ENCODE measurements at regions not wholly inside any gene's neighbourhood (a gene's known extent, or its start where the extent isn't known, plus 50 kb on each side); places are given as distances from the start of the nearest gene placed in this dataset.

DNA sequence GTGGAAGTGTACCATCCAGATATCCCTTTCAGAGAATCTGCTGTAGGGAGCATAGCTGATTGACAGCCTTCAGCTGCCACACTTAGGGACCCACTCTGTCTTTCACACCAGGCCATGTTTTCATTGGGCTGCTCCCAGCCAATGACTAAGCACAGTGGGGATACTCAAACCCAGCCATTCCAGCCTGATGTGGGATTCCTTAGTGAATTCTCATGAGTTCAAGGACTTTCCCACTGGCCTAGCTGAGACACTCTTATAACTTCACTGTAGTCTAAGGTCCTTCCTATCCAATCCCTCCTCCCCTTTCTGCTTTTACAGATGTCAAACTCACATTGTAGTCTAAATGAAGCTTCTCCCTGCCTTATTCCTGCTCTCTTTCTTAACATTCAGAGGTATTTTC is 201.2 kb downstream of the PIK3C3 start:
- Histone ChIP-seq H3K9me3 (ENCODE audit: control insufficient read depth, insufficient read depth, low read depth, low read length) (no peaks in the 10 kb centered on the region), H3K9ac (ENCODE audit: insufficient read depth, low read length) (no peak overlapping the region), H3K27me3 (ENCODE audit: control insufficient read depth, insufficient read depth, low read length) (no peaks in the 10 kb centered on the region), H4K20me1 (ENCODE audit: control insufficient read depth, extremely low read depth, insufficient read depth, low read length) (no peaks in the 10 kb centered on the region), H3K4me3 (replicated peaks in 1 of 4; ENCODE audit: control extremely low read depth in 1 of 4, insufficient read depth in 1 of 4, low read depth in 3 of 4, low read length in 4 of 4) (no peak overlapping the region), H2AFZ (ENCODE audit: low read length) (no peak overlapping the region), H3K36me3 (ENCODE audit: control insufficient read depth, insufficient read depth, low read length) (no peaks in the 10 kb centered on the region), H3K4me2 (ENCODE audit: extremely low read depth, insufficient read depth, low read length) (no peak overlapping the region), H3K4me1 (ENCODE audit: control insufficient read depth, extremely low read depth, insufficient read depth, low read length) (no peaks in the 10 kb centered on the region), H3K79me2 (ENCODE audit: control insufficient read depth, insufficient read depth, low read length) (no peaks in the 10 kb centered on the region), H3K27ac (ENCODE audit: insufficient read depth, low read length) (no peak overlapping the region)
- peak in 1 of 2 donors; percentile 59 for DNase-seq (ENCODE audit: low read depth in 2 of 2)
- TF ChIP-seq CTCF (conservative IDR thresholded peaks at IDR 0.05 in 1 of 2, IDR thresholded peaks at IDR 0.05 in 1 of 2; ENCODE audit: low read depth in 1 of 2, low read length in 2 of 2) = no peak
- no peak for TF ChIP-seq EZH2 (IDR thresholded peaks at IDR 0.05; ENCODE audit: low read length, missing control alignments)

DNA sequence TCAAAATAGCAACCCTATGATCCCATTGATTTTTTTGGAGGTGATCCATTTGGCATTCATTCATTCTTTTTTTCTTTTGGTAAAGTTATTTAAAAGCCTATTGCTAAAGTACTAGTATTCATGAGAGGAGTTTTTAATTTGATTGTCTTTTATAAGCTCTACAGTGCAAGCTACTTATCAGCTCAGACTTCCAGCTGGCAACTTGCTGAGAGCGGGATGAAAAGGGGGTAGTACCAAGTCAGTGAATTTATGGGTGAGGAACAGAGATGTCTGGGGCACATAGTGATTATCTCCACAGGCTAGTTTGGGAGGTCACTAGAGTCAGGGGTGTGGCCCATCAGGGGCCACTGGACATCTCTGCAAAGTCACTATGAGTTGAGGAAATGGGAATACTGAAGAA is 202.4 kb downstream of the PIK3C3 start:
- DNase-seq (ENCODE audit: low read depth in 2 of 2) = peak in 1 of 2 donors; percentile 22
- Histone ChIP-seq H3K4me2 (ENCODE audit: extremely low read depth, insufficient read depth, low read length) (no peak overlapping the region), H3K27me3 (ENCODE audit: control insufficient read depth, insufficient read depth, low read length) (no peaks in the 10 kb centered on the region), H3K4me1 (ENCODE audit: control insufficient read depth, extremely low read depth, insufficient read depth, low read length) (no peaks in the 10 kb centered on the region), H2AFZ (ENCODE audit: low read length) (no peak overlapping the region), H3K4me3 (replicated peaks in 1 of 4; ENCODE audit: control extremely low read depth in 1 of 4, insufficient read depth in 1 of 4, low read depth in 3 of 4, low read length in 4 of 4) (no peak overlapping the region), H3K27ac (ENCODE audit: insufficient read depth, low read length) (no peak overlapping the region), H3K79me2 (ENCODE audit: control insufficient read depth, insufficient read depth, low read length) (no peaks in the 10 kb centered on the region), H3K36me3 (ENCODE audit: control insufficient read depth, insufficient read depth, low read length) (no peaks in the 10 kb centered on the region), H3K9ac (ENCODE audit: insufficient read depth, low read length) (no peak overlapping the region), H3K9me3 (ENCODE audit: control insufficient read depth, insufficient read depth, low read depth, low read length) (no peaks in the 10 kb centered on the region), H4K20me1 (ENCODE audit: control insufficient read depth, extremely low read depth, insufficient read depth, low read length) (no peaks in the 10 kb centered on the region)
- TF ChIP-seq CTCF (conservative IDR thresholded peaks at IDR 0.05 in 1 of 2, IDR thresholded peaks at IDR 0.05 in 1 of 2; ENCODE audit: low read depth in 1 of 2, low read length in 2 of 2) = no peak
- no peak for TF ChIP-seq EZH2 (IDR thresholded peaks at IDR 0.05; ENCODE audit: low read length, missing control alignments)

DNA sequence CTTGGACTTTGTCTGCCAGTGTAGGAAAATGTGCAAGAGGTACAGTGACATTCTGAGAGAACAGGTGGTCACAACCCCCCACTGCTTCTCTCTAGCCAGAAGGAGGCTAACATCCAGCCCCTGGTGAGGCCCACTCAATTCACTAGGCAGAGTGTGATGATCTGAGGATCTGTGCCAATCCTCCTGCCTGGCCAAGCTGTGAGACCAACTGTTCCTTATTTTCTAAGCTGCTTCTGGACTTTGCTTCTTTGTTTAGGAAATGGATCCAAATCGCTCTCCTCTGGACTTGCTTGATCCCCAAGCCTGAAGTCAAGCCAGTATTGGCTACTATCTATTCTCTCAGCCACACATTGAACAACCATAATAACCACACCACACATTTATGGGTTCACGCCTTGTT is 202.8 kb downstream of the PIK3C3 start:
- H3K4me1 ChIP-seq (ENCODE audit: control insufficient read depth, extremely low read depth, insufficient read depth, low read length) = no peaks in the 10 kb centered on the region
- no peak overlapping the region for H2AFZ ChIP-seq (ENCODE audit: low read length)
- no peaks in the 10 kb centered on the region for H3K27me3 ChIP-seq (ENCODE audit: control insufficient read depth, insufficient read depth, low read length)
- no peaks in the 10 kb centered on the region for H3K79me2 ChIP-seq (ENCODE audit: control insufficient read depth, insufficient read depth, low read length)
- no peak overlapping the region for H3K9ac ChIP-seq (ENCODE audit: insufficient read depth, low read length)
- DNase-seq (ENCODE audit: low read depth in 2 of 2) = no peak
- H3K36me3 ChIP-seq (ENCODE audit: control insufficient read depth, insufficient read depth, low read length) = no peaks in the 10 kb centered on the region
- no peak overlapping the region for H3K4me3 ChIP-seq (replicated peaks in 1 of 4; ENCODE audit: control extremely low read depth in 1 of 4, insufficient read depth in 1 of 4, low read depth in 3 of 4, low read length in 4 of 4)
- no peak overlapping the region for H3K27ac ChIP-seq (ENCODE audit: insufficient read depth, low read length)
- no peak overlapping the region for H3K4me2 ChIP-seq (ENCODE audit: extremely low read depth, insufficient read depth, low read length)
- H4K20me1 ChIP-seq (ENCODE audit: control insufficient read depth, extremely low read depth, insufficient read depth, low read length) = no peaks in the 10 kb centered on the region
- TF ChIP-seq CTCF (conservative IDR thresholded peaks at IDR 0.05 in 1 of 2, IDR thresholded peaks at IDR 0.05 in 1 of 2; ENCODE audit: low read depth in 1 of 2, low read length in 2 of 2) (no peak), EZH2 (IDR thresholded peaks at IDR 0.05; ENCODE audit: low read length, missing control alignments) (no peak)
- no peaks in the 10 kb centered on the region for H3K9me3 ChIP-seq (ENCODE audit: control insufficient read depth, insufficient read depth, low read depth, low read length)

Data from fibroblast of lung (primary cell).